Transverse colon (tissue), 4 donors: ENCODE measurements at regions not wholly inside any gene's neighbourhood (a gene's known extent, or its start where the extent isn't known, plus 50 kb on each side); places are given as distances from the start of the nearest gene placed in this dataset.

Source experiments
- DNase-seq: peaks from one replicate; pipeline ENCODE4 v3.0.0-alpha.2; 2019
- H3K27ac ChIP-seq, 4 donors: fragments of 200-600 bp; sonication (generic); 2 replicates each; pipeline ENCODE4 v1.5.1; 2016 to 2018; ENCODE audit warnings: inconsistent platforms in 4 of 4
- H3K27me3 ChIP-seq: fragments of 200-600 bp; sonication (generic); 2 replicates; pipeline ENCODE4 v1.5.1; 2017; ENCODE audit warnings: inconsistent platforms
- H3K36me3 ChIP-seq, 4 donors: fragments of 200-600 bp; sonication (generic); 2 replicates each; pipeline ENCODE4 v1.5.1; 2017 to 2019; ENCODE audit warnings: inconsistent platforms in 4 of 4
- H3K4me1 ChIP-seq, 4 donors: fragments of 200-600 bp; sonication (generic); 2 replicates each; pipeline ENCODE4 v1.5.1; 2017 to 2020; ENCODE audit warnings: inconsistent platforms in 4 of 4
- H3K4me3 ChIP-seq, 4 donors: fragments of 200-600 bp; sonication (generic); 1 replicate in 1 of 4; 2 replicates in 3 of 4; pipeline versions ENCODE4 v1.5.1 to v1.6.1; 2017 to 2019; ENCODE audit warnings: inconsistent platforms in 4 of 4
- H3K9me3 ChIP-seq, 2 donors: fragments of 200-600 bp; sonication (generic); 2 replicates each; pipeline ENCODE4 v1.5.1; 2017 to 2019; ENCODE audit warnings: inconsistent platforms in 2 of 2
- EP300 ChIP-seq: sonication (generic); formaldehyde crosslinking; IDR thresholded peaks from one replicate; pipeline ENCODE4 v1.6.1; 2017; ENCODE audit warnings: antibody characterized with exemption, low read depth
- POLR2A ChIP-seq: fragments of 450-650 bp; IDR thresholded peaks from one replicate; pipeline ENCODE4 v1.6.1; 2016; ENCODE audit warnings: antibody characterized with exemption, mild to moderate bottlenecking, moderate library complexity
- POLR2AphosphoS5 ChIP-seq, 3 donors: sonication (generic); formaldehyde crosslinking; IDR thresholded peaks; one replicate each; pipeline ENCODE4 v1.6.1; 2016; ENCODE audit warnings: antibody characterized with exemption in 3 of 3
- WGBS, 2 donors: methylation state at CpG; one replicate each; pipeline ENCODE4 v1.1.5; 2018; ENCODE audit warnings: low coverage in 1 of 2; 5-methylcytosine and 5-hydroxymethylcytosine counted together
- in situ Hi-C, 4 donors: fragments of 200-750 bp; cut with MboI; loops; one replicate each; pipeline versions ENCODE4 v1.15.0 to v1.15.1; 2017; ENCODE audit warnings: low sequenced_read_pairs in 3 of 4, low pct_ligation_motif_present in 1 of 4, low pct_unique_long_range_greater_than_20kb in 1 of 4
- intact Hi-C: fragments of 100-400 bp; cut with DNase I; formaldehyde crosslinking; loops from one replicate; pipeline ENCODE4 v1.15.1; 2023; ENCODE audit warnings: low total_unique reads
- TF ChIP-seq, protein P1 (sequence below), 5 experiments: fragments of 200-600 bp in 3 of 5; fragments of 450-650 bp in 2 of 5; sonication (generic) in 3 of 5; IDR thresholded peaks; 1 replicate in 2 of 5; 2 replicates in 3 of 5; pipeline ENCODE4 v1.5.1; 2016 to 2017; ENCODE audit warnings: antibody characterized with exemption in 5 of 5, inconsistent platforms in 3 of 5, mild to moderate bottlenecking in 2 of 5, moderate library complexity in 1 of 5

DNA sequence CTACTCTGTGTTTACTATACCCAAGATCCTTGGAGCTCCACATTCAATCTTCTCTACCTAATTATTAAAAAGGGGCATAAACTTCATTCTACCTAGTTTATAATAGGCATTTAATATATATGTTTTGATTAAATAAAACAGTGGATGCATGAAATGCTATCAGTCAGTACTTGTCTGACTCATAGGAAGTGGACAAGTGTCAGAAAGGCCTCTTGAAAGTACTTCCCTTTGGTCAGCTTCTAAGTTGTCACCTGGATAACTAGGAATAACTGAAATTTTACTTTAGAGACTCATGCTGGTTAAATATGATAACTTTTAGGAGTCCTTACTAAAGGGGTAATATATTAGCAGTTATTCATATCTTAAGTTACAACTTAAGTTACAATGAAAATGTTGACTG lies 329.8 kb downstream of the KLF5 start:
- TF ChIP-seq POLR2AphosphoS5 (IDR thresholded peaks at IDR 0.05), result no peak
- no peak for TF ChIP-seq EP300
- TF ChIP-seq, protein P1, sequence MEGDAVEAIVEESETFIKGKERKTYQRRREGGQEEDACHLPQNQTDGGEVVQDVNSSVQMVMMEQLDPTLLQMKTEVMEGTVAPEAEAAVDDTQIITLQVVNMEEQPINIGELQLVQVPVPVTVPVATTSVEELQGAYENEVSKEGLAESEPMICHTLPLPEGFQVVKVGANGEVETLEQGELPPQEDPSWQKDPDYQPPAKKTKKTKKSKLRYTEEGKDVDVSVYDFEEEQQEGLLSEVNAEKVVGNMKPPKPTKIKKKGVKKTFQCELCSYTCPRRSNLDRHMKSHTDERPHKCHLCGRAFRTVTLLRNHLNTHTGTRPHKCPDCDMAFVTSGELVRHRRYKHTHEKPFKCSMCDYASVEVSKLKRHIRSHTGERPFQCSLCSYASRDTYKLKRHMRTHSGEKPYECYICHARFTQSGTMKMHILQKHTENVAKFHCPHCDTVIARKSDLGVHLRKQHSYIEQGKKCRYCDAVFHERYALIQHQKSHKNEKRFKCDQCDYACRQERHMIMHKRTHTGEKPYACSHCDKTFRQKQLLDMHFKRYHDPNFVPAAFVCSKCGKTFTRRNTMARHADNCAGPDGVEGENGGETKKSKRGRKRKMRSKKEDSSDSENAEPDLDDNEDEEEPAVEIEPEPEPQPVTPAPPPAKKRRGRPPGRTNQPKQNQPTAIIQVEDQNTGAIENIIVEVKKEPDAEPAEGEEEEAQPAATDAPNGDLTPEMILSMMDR (IDR thresholded peaks at IDR 0.05), result no peak
- no peak for TF ChIP-seq POLR2A
- Histone ChIP-seq H3K36me3 (no peaks in the 10 kb centered on the region), H3K27ac (no peak overlapping the region), H3K27me3 (no peaks in the 10 kb centered on the region), H3K4me1 (no peaks in the 10 kb centered on the region), H3K9me3 (peaks cover 0 to 4% of the 10 kb centered on the region in 2 donors), H3K4me3 (no peak overlapping the region)
- in situ Hi-C loops, result no loop called here
- DNase-seq, result no peak
- intact Hi-C loops, result no loop called here

DNA sequence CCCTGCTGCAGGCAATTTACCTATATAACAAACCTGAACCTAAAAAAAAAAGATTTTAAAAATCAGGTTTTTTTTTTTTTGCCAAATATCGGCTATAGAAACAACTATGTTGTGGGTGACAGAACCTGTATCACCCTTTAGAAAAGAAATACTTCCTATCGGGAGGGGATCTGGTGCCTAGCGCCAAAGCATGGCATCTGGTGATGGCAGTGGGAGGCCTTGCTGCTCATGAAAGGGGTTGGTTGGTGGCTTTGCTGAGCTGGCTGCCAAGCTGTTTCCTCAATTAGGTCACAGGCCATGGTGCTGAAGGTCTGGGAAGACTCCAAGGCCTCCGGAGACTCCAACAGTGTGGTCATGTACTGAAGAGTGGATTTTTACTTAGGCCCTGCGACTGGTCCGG lies 328.5 kb downstream of the KLF5 start:
- TF ChIP-seq POLR2A (no peak), EP300 (no peak), POLR2AphosphoS5 (IDR thresholded peaks at IDR 0.05) (no peak)
- TF ChIP-seq, protein P1 (IDR thresholded peaks at IDR 0.05), result no peak
- Histone ChIP-seq H3K4me3 (no peak overlapping the region), H3K4me1 (no peaks in the 10 kb centered on the region), H3K27ac (no peak overlapping the region), H3K9me3 (peaks cover 0 to 4% of the 10 kb centered on the region in 2 donors), H3K27me3 (no peaks in the 10 kb centered on the region), H3K36me3 (no peaks in the 10 kb centered on the region)
- intact Hi-C loops (no loop called here), in situ Hi-C loops (no loop called here)
- WGBS, 2 donors, result 96 to 97% methylated on average over 5 to 6 of the region's 6 CpGs
- DNase-seq, result no peak

DNA sequence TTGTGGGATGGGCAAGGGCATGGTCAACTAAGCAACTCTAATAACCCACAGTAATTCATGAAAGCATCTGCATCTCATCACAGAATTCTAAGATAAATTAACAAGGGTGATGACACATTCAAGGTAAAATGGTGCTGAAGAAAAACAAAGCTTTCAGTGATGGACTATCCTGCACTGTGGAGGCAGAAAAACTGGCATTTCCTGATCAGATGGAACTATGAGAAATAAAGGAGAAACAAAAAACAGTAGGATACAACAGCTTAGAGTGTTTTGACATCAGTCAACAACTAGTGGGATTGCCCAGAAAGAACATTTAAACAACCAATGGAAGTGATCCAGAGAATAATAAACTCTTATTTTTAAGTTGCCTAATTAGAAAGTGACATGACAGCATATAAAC lies 327.0 kb downstream of the KLF5 start:
- Histone ChIP-seq H3K27me3 (no peaks in the 10 kb centered on the region), H3K36me3 (no peaks in the 10 kb centered on the region), H3K4me1 (no peaks in the 10 kb centered on the region), H3K27ac (no peak overlapping the region), H3K4me3 (no peak overlapping the region), H3K9me3 (peaks cover 0 to 4% of the 10 kb centered on the region in 2 donors)
- in situ Hi-C loops (no loop called here), intact Hi-C loops (no loop called here)
- no peak for DNase-seq
- TF ChIP-seq POLR2A (no peak), EP300 (no peak), POLR2AphosphoS5 (IDR thresholded peaks at IDR 0.05) (no peak)
- TF ChIP-seq, protein P1 (IDR thresholded peaks at IDR 0.05), result no peak

DNA sequence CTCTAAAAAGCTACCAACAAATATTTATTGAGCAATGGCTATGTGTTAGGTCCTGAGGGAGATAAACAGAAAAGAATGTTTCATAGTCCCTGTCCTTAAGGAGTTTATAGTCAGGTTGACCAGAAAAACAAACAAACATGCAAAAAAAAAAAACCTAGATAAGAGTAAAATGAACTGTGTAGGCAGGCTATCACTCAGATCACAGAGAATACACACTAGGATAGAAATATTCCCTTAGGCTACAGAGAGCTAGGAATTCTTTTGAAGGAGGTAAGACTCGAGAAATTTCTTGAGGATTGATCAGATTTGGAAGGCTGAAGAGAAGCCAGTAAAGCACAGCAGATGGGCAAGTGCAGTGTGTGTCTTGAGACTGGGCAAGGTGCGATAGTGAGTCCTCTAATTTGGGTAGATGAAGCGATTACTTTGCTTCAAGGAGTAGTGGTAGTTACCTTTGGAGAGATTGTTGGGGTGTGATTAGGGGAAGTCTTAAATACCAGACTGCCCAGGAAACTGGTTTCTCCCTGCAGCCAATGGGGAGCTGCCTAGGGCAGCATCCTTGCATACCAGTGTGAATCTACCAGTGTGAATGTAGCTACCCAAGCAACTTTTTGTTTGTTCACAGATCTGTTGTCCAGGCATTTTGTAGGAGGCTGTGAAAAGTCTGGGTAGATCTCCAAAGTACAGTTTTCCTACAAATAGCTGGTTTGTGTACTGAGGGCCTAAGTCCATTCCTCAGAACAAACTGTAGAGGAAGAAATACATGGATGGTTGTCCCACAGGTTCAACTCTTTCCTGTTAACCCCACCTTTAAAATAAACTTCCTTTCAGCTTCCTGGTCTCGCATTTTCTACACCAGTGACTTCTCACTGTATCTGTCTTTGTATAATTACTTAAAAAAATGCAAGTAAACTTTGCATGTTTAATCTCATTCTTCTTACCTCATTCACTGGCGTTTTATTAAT lies 314.1 kb downstream of the KLF5 start:
- H3K27ac ChIP-seq, result peak overlapping the region in 3 of 4 donors; percentile 5 to 50 (median 19)
- no peaks in the 10 kb centered on the region for H3K9me3 ChIP-seq
- H3K4me3 ChIP-seq, result no peak overlapping the region
- no peak for DNase-seq
- intact Hi-C loops, result no loop called here
- in situ Hi-C loops, result no loop called here
- H3K27me3 ChIP-seq, result no peaks in the 10 kb centered on the region
- no peak for TF ChIP-seq EP300
- TF ChIP-seq POLR2AphosphoS5 (IDR thresholded peaks at IDR 0.05), result no peak
- TF ChIP-seq, protein P1 (IDR thresholded peaks at IDR 0.05), result no peak
- TF ChIP-seq POLR2A, result no peak
- WGBS, 2 donors, result 55 to 70% methylated on average over 2 to 5 of the region's 5 CpGs
- H3K4me1 ChIP-seq, result peaks cover 6 to 22% (median 7%) of the 10 kb centered on the region in 4 donors
- H3K36me3 ChIP-seq, result no peaks in the 10 kb centered on the region
